Nephron progenitor cell (in vitro differentiated cells): ENCODE measurements at regions not wholly inside any gene's neighbourhood (a gene's known extent, or its start where the extent isn't known, plus 50 kb on each side); places are given as distances from the start of the nearest gene placed in this dataset.

Source experiments
- DNase-seq: peaks from one replicate; pipeline ENCODE4 v3.0.0; 2021
- H3K27ac Mint-ChIP-seq: 2 replicates; pipeline ENCODE4 v1.8.0; 2021; ENCODE audit warnings: mild to moderate bottlenecking, moderate library complexity, mixed read lengths
- H3K27me3 Mint-ChIP-seq: 2 replicates; pipeline ENCODE4 v1.8.0; 2021; ENCODE audit warnings: mild to moderate bottlenecking, low read depth, mixed read lengths; ENCODE audit not compliant: poor library complexity
- H3K36me3 Mint-ChIP-seq: 2 replicates; pipeline ENCODE4 v1.8.0; 2021; ENCODE audit warnings: low read depth, mixed read lengths
- H3K4me1 Mint-ChIP-seq: 2 replicates; pipeline ENCODE4 v1.8.0; 2021; ENCODE audit warnings: mixed read lengths
- H3K4me3 Mint-ChIP-seq: 2 replicates; pipeline ENCODE4 v1.8.0; 2021; ENCODE audit warnings: mild to moderate bottlenecking, moderate library complexity, mixed read lengths
- H3K9me3 Mint-ChIP-seq: 2 replicates; pipeline ENCODE4 v1.8.0; 2021; ENCODE audit warnings: mild to moderate bottlenecking, moderate library complexity, mixed read lengths
- CTCF ChIP-seq: fragments of 200-600 bp; sonication (generic); IDR thresholded peaks from 2 replicates; pipeline ENCODE4 v1.5.0; 2021; ENCODE audit warnings: antibody characterized with exemption

DNA sequence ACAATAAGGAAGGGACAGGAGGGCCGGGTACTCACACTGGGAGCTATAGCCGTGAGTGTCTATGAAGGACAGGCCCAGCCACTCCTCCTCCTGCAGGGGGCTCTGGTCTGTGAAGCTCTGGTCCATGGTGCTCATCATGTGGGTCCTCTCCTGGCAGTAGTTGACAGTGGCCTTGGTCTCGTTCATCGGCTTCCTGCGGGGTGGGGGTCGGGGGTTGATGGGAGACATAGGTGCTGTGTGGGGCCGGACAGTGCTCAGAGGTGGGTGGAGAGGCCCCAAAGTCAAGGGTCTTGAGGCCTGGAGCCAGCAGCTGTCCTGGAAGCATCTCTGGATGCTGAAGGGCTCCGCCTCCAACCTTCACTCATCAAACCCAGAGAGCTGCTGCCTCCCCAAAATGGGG, 260.4 kb downstream of the PTPRU start:
- no peak overlapping the region for H3K27ac Mint-ChIP-seq
- H3K9me3 Mint-ChIP-seq: peaks cover 29% of the 10 kb centered on the region
- peaks cover 21% of the 10 kb centered on the region for H3K27me3 Mint-ChIP-seq
- H3K36me3 Mint-ChIP-seq: no peaks in the 10 kb centered on the region
- DNase-seq: no peak
- no peak for TF ChIP-seq CTCF
- H3K4me1 Mint-ChIP-seq: peaks cover 7% of the 10 kb centered on the region
- H3K4me3 Mint-ChIP-seq: no peak overlapping the region

GRCh38 chr1:29490204-29490934, 254.0 kb downstream of the PTPRU start:
- no peak for TF ChIP-seq CTCF
- Mint-ChIP-seq H3K36me3 (no peaks in the 10 kb centered on the region), H3K9me3 (peaks cover 18% of the 10 kb centered on the region), H3K27me3 (peaks cover 8% of the 10 kb centered on the region), H3K4me3 (no peak overlapping the region), H3K27ac (no peak overlapping the region), H3K4me1 (peaks cover 15% of the 10 kb centered on the region)
- no peak for DNase-seq

DNA sequence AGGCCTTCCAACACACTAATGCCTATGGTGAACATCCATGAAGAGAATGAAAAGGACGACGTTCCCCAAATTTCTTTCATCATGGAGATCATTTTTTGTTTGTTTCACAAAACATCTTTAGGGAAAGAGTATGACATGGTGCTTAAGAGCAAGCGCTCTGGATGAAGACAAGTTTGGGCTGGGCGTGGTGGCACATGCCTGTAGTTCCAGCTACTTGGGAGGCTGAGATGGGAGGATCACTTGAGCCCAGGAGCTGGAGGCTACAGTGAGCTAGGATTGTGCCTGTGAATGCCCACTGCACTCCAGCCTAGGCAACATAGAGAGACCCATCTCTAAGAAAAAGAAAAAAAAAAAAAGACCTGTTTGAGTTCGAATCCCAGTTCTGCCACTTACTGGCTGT, 253.1 kb downstream of the PTPRU start:
- Mint-ChIP-seq H3K4me3 (no peak overlapping the region), H3K27ac (no peak overlapping the region), H3K36me3 (no peaks in the 10 kb centered on the region), H3K27me3 (peaks cover 8% of the 10 kb centered on the region), H3K4me1 (peaks cover 15% of the 10 kb centered on the region), H3K9me3 (peaks cover 9% of the 10 kb centered on the region)
- TF ChIP-seq CTCF: no peak
- DNase-seq: no peak

DNA sequence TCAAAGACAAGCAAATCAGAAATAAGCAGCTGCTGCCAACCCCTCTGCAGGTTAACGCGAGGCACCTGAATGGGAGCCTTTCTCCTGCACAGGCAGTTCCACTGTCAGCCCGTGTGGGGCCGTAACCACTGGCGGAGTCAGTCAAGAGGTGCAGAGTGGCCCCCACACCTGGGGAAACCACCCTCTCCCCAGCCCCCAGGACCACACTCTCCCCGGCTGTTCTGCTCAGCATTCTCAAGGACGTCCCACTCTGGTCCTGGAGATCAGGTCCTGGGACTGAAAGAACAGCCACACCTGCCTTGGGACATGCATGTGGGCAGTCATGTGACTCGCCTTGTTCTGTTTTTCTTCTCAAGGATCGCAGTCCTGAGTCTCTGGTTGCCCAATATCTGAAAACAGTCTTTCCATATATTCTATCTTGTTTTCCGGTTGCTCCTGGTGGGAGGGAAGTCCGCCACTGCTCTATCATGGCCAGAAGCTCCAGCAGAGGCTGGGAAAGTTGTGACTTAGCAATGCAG, 252.5 kb downstream of the PTPRU start:
- Mint-ChIP-seq H3K9me3 (peaks cover 4% of the 10 kb centered on the region), H3K4me3 (no peak overlapping the region), H3K27ac (no peak overlapping the region), H3K27me3 (peaks cover 8% of the 10 kb centered on the region), H3K36me3 (no peaks in the 10 kb centered on the region), H3K4me1 (peaks cover 15% of the 10 kb centered on the region)
- no peak for DNase-seq
- TF ChIP-seq CTCF: no peak

GRCh38 chr1:29488086-29488793, 251.9 kb downstream of the PTPRU start:
- Mint-ChIP-seq H3K9me3 (no peaks in the 10 kb centered on the region), H3K27me3 (peaks cover 14% of the 10 kb centered on the region), H3K27ac (no peak overlapping the region), H3K4me3 (no peak overlapping the region), H3K36me3 (no peaks in the 10 kb centered on the region), H3K4me1 (peaks cover 15% of the 10 kb centered on the region)
- no peak for DNase-seq
- no peak for TF ChIP-seq CTCF
